Smooth muscle cell of the brain vasculature (primary cell): ENCODE measurements at regions not wholly inside any gene's neighbourhood (a gene's known extent, or its start where the extent isn't known, plus 50 kb on each side); places are given as distances from the start of the nearest gene placed in this dataset.

Experiments
- DNase-seq: peaks from one replicate; pipeline ENCODE4 v3.0.0-alpha.2; 2012; ENCODE audit warnings: low read depth, low spot score

- DNase-seq, result no peak
Observed at GRCh38 chr1:81489372-81489934, 311.3 kb upstream of the ADGRL2 start.

GRCh38 chr1:81484284-81484683 lies 316.4 kb upstream of the ADGRL2 start:
- DNase-seq, result no peak

GRCh38 chr1:81478219-81478618 lies 322.5 kb upstream of the ADGRL2 start:
- no peak for DNase-seq

GRCh38 chr1:81477710-81478109 lies 323.0 kb upstream of the ADGRL2 start:
- DNase-seq, result no peak

- no peak for DNase-seq
Observed at GRCh38 chr1:81472387-81472786, 328.3 kb upstream of the ADGRL2 start.

DNA sequence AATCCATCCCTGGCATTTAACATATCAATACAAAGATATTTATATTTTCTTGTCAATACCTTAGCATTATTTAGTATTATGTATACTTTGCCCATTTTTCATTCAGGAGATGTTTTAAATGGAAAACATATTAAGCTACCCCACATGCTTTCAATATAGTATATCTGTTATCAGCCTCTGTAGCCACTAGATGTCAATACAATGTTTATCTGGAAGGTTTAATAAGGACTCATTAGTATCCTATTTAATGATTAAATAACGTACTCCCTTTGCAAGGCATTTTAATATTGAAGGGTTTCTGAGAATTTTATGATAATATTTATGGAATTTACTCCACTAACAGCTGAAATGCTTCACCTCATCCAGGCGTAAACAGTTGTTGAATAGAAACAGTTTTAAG lies 329.5 kb upstream of the ADGRL2 start:
- DNase-seq, result no peak

- no peak for DNase-seq
Observed at GRCh38 chr1:81470275-81470674, 330.5 kb upstream of the ADGRL2 start.

DNA sequence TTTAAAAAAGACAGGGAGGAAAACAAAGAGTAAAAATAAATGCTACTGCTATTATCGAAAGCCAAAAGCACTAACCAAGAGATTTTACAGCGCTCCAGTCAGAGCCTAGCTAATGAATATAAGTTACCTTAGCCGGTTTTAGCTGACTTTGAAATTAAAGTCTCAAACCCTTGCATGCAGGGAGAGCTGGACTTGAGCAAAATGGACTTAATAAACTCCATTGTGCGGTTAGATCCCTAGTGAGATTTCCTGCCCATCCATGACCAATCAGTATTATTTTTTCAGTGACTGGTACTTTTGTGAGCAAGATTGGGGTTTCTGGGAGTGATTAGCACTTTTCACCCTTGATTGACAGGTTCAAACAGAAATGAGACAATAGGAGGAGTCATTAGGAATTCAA lies 333.4 kb upstream of the ADGRL2 start:
- no peak for DNase-seq

- DNase-seq, result no peak
Observed at GRCh38 chr1:81466961-81467360, 333.8 kb upstream of the ADGRL2 start.

- DNase-seq, result no peak
Observed at GRCh38 chr1:81463936-81464837, 336.5 kb upstream of the ADGRL2 start.

DNA sequence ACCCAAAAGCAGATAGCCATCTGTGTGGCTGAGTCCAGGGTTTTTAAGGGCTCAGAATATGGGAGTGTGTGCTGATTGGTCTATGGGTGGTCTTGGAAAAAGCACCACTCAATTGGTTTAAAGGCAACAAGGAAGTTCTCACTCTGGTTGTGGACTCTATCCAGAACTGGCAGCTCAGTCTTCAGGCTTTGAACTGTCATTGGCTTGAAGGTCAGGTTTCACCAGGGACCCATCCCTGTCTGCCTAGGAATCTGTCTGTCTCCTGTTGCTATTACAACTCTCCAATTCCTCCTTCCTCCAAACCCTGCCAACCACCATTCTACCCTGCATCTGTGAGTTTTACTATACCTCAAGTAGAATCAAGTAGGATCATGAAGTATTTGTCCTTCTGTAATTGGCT lies 341.7 kb upstream of the ADGRL2 start:
- no peak for DNase-seq

DNA sequence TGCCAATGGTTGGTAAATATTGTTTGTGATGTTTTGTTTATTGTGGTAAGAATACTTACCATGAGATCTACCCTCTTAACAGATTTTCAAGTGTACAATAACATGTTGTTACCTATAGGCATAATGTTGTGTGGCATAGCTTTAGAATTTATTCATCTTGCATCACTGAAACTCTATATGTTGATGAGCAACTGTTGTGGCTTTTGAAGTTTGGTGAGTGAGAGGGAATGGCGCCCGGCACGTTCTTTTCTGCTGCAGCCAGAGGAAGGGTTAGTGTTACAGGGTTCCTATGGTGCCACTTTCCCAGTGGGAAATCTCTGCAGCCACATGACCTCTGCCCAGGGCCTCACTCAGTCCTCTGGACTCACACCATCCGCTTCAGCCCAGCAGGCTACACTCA lies 342.5 kb upstream of the ADGRL2 start:
- no peak for DNase-seq

- no peak for DNase-seq
Observed at GRCh38 chr1:81455481-81455880, 345.3 kb upstream of the ADGRL2 start.

- DNase-seq, result no peak
Observed at GRCh38 chr1:81453971-81454370, 346.8 kb upstream of the ADGRL2 start.

DNA sequence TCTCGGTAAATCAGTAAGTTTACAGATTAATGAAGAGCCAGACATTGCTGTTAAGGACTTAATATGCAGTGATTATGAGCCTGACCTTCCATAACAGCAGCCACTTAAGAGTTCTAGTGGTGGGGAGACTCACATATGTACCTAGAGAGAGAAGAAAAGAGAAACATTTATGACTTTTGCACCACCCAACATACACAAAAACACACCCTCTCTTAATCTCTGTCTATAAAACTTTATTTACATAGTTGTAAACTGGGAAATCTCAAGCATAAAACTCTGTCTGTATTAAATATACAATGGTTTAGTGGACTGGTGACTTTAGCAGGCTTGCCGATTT lies 347.4 kb upstream of the ADGRL2 start:
- no peak for DNase-seq

GRCh38 chr1:81452693-81453366 lies 347.9 kb upstream of the ADGRL2 start:
- DNase-seq, result no peak

DNA sequence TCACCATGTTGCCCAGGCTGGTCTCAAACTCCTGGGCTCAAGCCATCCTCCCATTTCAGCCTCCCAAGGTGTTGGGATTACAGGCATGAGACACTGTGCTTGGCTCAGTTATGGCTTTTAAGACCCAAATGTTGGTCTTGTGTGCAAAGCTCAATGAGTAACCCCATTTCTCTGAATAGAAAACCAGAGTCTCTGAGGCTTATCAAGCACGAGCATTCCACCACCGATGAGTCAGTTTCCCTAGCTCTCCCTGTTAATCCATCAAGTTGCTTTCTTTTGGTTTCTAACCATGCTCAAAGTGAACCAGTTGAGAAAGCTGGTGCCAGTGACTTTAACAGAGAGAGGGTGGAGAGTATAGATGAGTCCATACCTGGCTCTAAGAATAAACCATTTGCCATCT lies 350.9 kb upstream of the ADGRL2 start:
- no peak for DNase-seq

GRCh38 chr1:81446000-81446669 lies 354.6 kb upstream of the ADGRL2 start:
- no peak for DNase-seq

DNA sequence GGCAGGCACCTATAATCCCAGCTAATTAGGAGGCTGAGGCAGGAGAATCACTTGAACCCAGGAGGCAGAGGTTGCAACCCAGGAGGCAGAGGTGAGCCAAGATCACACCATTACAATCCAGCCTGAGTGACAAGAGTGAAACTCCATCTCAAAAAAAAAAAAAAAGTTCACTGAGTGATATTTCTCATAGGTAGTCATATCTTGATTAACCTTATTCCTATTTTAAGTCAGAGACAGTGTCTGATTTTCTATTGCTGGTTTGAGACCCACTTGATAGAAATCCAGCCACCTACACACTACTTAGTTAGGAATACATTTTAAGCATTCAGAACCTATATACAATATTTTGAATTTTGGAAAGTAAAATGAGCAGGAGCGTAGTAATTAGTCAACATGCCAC lies 357.4 kb upstream of the ADGRL2 start:
- DNase-seq, result no peak

GRCh38 chr1:81439046-81439823 lies 361.5 kb upstream of the ADGRL2 start:
- no peak for DNase-seq

- DNase-seq, result no peak
Observed at GRCh38 chr1:81437649-81438048, 363.1 kb upstream of the ADGRL2 start.

DNA sequence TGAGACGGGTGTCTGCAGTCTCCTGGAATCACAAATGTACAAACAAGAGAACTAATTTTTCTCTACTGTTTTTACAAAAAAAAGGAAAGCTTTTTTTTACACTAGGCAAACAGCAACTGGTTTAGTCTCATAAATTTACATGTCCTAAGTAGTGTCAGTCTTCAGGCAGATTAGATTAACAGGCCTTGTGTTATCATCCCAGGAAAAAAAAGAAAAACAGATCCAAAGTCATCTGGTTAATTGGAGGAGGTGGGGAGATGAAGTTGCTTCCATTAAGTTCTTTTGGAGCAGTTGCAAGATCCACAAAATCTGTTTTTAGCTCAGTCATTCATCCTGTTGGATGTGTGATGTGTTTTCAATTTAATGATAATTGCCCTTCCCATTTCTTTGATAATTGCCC lies 363.5 kb upstream of the ADGRL2 start:
- no peak for DNase-seq
